CMK (cell line): ENCODE measurements at regions not wholly inside any gene's neighbourhood (a gene's known extent, or its start where the extent isn't known, plus 50 kb on each side); places are given as distances from the start of the nearest gene placed in this dataset.

ENCODE experiments used
- DNase-seq: peaks from one replicate; pipeline ENCODE4 v3.0.0-alpha.2; 2010; ENCODE audit warnings: low read depth

- DNase-seq, result no peak
Observed at GRCh38 chr5:120007598-120007997, 378.2 kb downstream of the FAM170A start.

- no peak for DNase-seq
Observed at GRCh38 chr5:120012431-120012830, 383.1 kb downstream of the FAM170A start.

GRCh38 chr5:120014535-120014934 lies 385.2 kb downstream of the FAM170A start:
- no peak for DNase-seq

GRCh38 chr5:120016717-120017382 lies 387.5 kb downstream of the FAM170A start:
- no peak for DNase-seq

GRCh38 chr5:120017513-120017912 lies 388.2 kb downstream of the FAM170A start:
- no peak for DNase-seq

- no peak for DNase-seq
Observed at GRCh38 chr5:120035181-120035580, 405.8 kb downstream of the FAM170A start.

GRCh38 chr5:120035815-120036577 lies 406.6 kb downstream of the FAM170A start:
- DNase-seq, result no peak

- no peak for DNase-seq
Observed at GRCh38 chr5:120037451-120037850, 408.1 kb downstream of the FAM170A start.

- DNase-seq, result no peak
Observed at GRCh38 chr5:120039111-120039510, 409.8 kb downstream of the FAM170A start.

GRCh38 chr5:120043431-120043830 lies 414.1 kb downstream of the FAM170A start:
- DNase-seq, result no peak

GRCh38 chr5:120052916-120053828 lies 410.9 kb upstream of the PRR16 start:
- no peak for DNase-seq

- no peak for DNase-seq
Observed at GRCh38 chr5:120053841-120054240, 410.3 kb upstream of the PRR16 start.

- DNase-seq, result no peak
Observed at GRCh38 chr5:120055858-120056257, 408.2 kb upstream of the PRR16 start.

GRCh38 chr5:120062515-120062917 lies 401.6 kb upstream of the PRR16 start:
- no peak for DNase-seq

- no peak for DNase-seq
Observed at GRCh38 chr5:120072068-120072761, 391.9 kb upstream of the PRR16 start.

- DNase-seq, result no peak
Observed at GRCh38 chr5:120073722-120074121, 390.4 kb upstream of the PRR16 start.

GRCh38 chr5:120080781-120081180 lies 383.3 kb upstream of the PRR16 start:
- DNase-seq, result no peak

- no peak for DNase-seq
Observed at GRCh38 chr5:120082316-120083068, 381.6 kb upstream of the PRR16 start.

GRCh38 chr5:120083851-120084542 lies 380.1 kb upstream of the PRR16 start:
- no peak for DNase-seq

- DNase-seq, result no peak
Observed at GRCh38 chr5:120084543-120084870, 379.6 kb upstream of the PRR16 start.

- DNase-seq, result no peak
Observed at GRCh38 chr5:120086081-120086480, 378.0 kb upstream of the PRR16 start.
